Left lung (tissue), 4 donors: ENCODE measurements at regions not wholly inside any gene's neighbourhood (a gene's known extent, or its start where the extent isn't known, plus 50 kb on each side); places are given as distances from the start of the nearest gene placed in this dataset.

Experiments
- ATAC-seq: fragments of 200-7000 bp; cut with Tn5 transposase; one replicate; pipeline ENCODE4 v1.9.1; 2020; ENCODE audit warnings: moderate library complexity
- DNase-seq, 4 donors: peaks; one replicate each; pipeline ENCODE4 v3.0.0-alpha.2; 2013 to 2020
- H3K27ac ChIP-seq, 2 donors: fragments of 200-600 bp; sonication (generic) in 1 of 2; one replicate each; pipeline versions ENCODE4 v1.5.0 to v1.8.0; 2020 to 2021
- H3K27me3 ChIP-seq, 2 donors: fragments of 200-600 bp; sonication (generic) in 1 of 2; one replicate each; pipeline versions ENCODE4 v1.5.0 to v1.8.0; 2020 to 2021
- H3K36me3 ChIP-seq, 2 donors: fragments of 200-600 bp; sonication (generic) in 1 of 2; one replicate each; pipeline versions ENCODE4 v1.5.0 to v1.8.0; 2020 to 2021
- H3K4me1 ChIP-seq, 2 donors: fragments of 200-600 bp; one replicate each; pipeline ENCODE4 v1.8.0; 2021
- H3K4me3 ChIP-seq, 2 donors: fragments of 200-600 bp; sonication (generic) in 1 of 2; one replicate each; pipeline versions ENCODE4 v1.5.0 to v1.8.0; 2020 to 2021; ENCODE audit warnings: mild to moderate bottlenecking in 1 of 2
- H3K9me3 ChIP-seq, 2 donors: fragments of 200-600 bp; sonication (generic) in 1 of 2; one replicate each; pipeline versions ENCODE4 v1.5.0 to v1.8.0; 2020 to 2021
- intact Hi-C, 2 donors: fragments of 100-400 bp; cut with DNase I; formaldehyde crosslinking; loops; one replicate each; pipeline versions ENCODE4 v1.11.2 to v1.14.2; 2022
- TF ChIP-seq, protein P1 (sequence below), 2 donors: fragments of 200-600 bp; sonication (generic) in 1 of 2; IDR thresholded peaks; one replicate each; pipeline versions ENCODE4 v1.5.0 to v1.8.0; 2021; ENCODE audit warnings: antibody characterized with exemption in 2 of 2
- donor health status: DM: no; HTN: yes; CAD: no.
- donor health status: DM: no; HTN: no; CAD: no.

DNA sequence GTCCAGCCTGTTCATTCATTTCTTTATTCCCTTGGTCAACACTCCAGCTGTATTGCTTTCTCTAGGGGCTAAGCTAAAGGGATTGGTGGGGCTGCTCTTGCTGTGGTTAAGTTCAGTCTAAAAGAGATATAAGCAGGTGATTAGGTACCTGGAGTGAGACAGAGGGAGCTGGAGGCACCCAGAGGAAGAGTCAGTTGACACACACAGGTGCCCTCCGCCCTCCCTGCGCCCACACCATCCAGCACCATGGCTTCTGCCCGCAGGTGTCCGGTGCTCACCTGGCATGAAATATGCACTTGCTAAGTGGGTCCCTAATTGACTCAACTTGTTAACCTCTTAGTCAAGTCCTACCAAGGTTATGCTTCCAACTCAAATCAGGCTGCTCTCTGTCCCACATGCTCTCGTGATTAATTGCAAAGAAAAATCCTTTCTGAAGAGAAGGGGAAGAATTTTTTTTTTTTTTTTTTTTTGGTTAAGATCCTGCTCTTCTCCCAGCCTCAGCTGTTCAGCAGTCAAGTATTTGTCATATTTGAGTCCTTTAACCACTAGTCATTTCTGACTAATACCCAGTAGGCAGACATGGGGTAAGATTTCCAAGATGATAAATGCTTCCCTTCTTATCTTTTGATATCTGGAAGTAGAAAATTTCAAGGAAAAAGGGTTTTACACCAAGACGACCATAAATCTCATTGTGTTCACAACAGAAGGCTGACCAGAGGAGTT lies 199.8 kb upstream of the WSCD1 start:
- H3K27ac ChIP-seq, result no peak overlapping the region
- intact Hi-C loops, result no loop called here
- TF ChIP-seq, protein P1, sequence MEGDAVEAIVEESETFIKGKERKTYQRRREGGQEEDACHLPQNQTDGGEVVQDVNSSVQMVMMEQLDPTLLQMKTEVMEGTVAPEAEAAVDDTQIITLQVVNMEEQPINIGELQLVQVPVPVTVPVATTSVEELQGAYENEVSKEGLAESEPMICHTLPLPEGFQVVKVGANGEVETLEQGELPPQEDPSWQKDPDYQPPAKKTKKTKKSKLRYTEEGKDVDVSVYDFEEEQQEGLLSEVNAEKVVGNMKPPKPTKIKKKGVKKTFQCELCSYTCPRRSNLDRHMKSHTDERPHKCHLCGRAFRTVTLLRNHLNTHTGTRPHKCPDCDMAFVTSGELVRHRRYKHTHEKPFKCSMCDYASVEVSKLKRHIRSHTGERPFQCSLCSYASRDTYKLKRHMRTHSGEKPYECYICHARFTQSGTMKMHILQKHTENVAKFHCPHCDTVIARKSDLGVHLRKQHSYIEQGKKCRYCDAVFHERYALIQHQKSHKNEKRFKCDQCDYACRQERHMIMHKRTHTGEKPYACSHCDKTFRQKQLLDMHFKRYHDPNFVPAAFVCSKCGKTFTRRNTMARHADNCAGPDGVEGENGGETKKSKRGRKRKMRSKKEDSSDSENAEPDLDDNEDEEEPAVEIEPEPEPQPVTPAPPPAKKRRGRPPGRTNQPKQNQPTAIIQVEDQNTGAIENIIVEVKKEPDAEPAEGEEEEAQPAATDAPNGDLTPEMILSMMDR (IDR thresholded peaks at IDR 0.05), result no peak
- no peaks in the 10 kb centered on the region for H3K9me3 ChIP-seq
- H3K36me3 ChIP-seq, result no peaks in the 10 kb centered on the region
- H3K27me3 ChIP-seq, result peaks cover 0 to 16% of the 10 kb centered on the region in 2 donors
- DNase-seq (no peak), ATAC-seq (no peak)
- H3K4me3 ChIP-seq, result no peak overlapping the region
- H3K4me1 ChIP-seq, result no peaks in the 10 kb centered on the region

DNA sequence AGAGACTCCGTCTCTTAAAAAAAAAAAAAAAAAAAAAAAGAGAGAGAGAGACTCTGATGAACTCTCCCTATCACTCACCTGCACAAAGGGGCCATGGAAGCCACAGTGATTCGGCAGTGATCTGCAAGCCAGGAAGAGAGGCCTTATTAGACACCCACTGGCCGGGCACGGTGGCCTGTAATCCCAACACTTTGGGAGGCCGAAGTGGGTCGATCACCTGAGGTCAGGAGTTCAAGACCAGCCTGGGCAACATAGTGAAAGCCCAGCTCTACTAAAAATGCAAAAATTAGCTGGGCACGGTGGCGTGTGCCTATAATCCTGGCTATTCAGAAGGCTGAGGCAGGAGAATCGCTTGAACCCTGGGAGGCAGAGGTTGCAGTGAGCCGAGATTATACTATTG lies 198.5 kb upstream of the WSCD1 start:
- H3K4me1 ChIP-seq, result no peaks in the 10 kb centered on the region
- no peak for ATAC-seq
- H3K9me3 ChIP-seq, result no peaks in the 10 kb centered on the region
- TF ChIP-seq, protein P1 (IDR thresholded peaks at IDR 0.05), result no peak
- H3K36me3 ChIP-seq, result no peaks in the 10 kb centered on the region
- H3K27me3 ChIP-seq, result peaks cover 0 to 23% of the 10 kb centered on the region in 2 donors
- no peak for DNase-seq
- intact Hi-C loops, result no loop called here
- no peak overlapping the region for H3K4me3 ChIP-seq
- no peak overlapping the region for H3K27ac ChIP-seq

DNA sequence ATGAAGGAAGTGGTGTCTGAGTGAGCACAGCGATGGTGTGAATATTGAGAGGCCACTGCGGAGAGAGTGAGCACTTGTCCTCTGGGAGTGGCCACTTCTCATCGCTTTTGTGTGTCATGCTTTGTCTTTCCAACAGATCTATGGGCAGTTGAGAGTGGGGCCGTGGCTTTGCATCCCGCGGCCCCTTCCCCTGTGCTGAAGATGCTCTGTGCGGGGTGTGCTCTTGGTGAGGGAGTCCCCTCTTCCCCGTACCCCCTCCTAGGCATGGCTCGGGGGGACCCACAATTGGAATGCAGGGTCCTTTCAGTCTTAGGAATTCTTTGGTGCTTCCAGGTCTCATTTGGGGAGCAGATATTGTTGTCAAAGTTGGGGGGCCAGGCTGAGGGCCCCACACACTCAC lies 197.3 kb upstream of the WSCD1 start:
- ATAC-seq (no peak), DNase-seq (no peak)
- no peak overlapping the region for H3K27ac ChIP-seq
- no peak overlapping the region for H3K4me3 ChIP-seq
- H3K27me3 ChIP-seq, result peaks cover 0 to 31% of the 10 kb centered on the region in 2 donors
- H3K36me3 ChIP-seq, result no peaks in the 10 kb centered on the region
- intact Hi-C loops, result no loop called here
- no peaks in the 10 kb centered on the region for H3K4me1 ChIP-seq
- no peaks in the 10 kb centered on the region for H3K9me3 ChIP-seq
- TF ChIP-seq, protein P1 (IDR thresholded peaks at IDR 0.05), result no peak

DNA sequence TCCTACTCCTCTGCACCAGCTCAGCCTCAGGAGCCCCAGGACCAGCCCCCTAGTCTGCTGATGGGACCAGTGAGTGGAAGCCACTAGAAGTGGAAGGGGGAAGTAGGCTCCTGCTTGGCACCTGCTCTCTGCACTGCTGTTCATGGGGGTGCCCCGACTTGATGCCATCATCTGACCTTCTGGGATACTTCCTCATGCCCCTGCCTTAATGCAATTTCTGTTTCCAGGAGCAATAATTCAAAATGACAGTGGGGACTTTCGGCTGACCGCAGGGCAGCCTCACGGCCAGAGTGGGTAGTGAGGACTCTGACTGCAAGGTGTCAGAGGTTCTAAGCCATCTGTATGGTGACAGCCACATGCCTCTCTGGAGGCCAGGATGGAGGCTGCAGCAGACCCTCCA lies 196.4 kb upstream of the WSCD1 start:
- Histone ChIP-seq H3K9me3 (no peaks in the 10 kb centered on the region), H3K36me3 (no peaks in the 10 kb centered on the region), H3K4me3 (no peak overlapping the region), H3K27me3 (peaks cover 0 to 31% of the 10 kb centered on the region in 2 donors), H3K4me1 (no peaks in the 10 kb centered on the region), H3K27ac (no peak overlapping the region)
- no peak for DNase-seq
- intact Hi-C loops, result no loop called here
- no peak for ATAC-seq
- TF ChIP-seq, protein P1 (IDR thresholded peaks at IDR 0.05), result no peak

DNA sequence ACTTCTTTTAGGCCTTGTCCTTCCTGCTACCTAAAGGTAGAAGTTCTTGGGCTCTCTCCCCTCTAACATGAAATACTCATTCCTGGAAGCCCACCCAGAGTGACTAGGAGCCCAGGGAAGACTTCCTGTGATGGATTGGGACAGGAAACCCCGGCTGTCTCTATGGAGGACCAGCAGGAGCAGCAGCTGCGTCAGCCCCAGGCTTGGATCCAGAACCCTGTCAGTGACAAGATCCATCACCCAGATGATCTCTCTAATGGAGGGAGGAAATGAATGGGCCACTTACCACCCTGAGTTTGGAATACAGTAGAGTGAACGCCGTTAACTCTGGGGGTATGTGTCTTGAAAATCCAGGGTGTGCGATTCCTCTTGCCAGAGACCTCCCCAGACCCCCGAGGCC lies 195.7 kb upstream of the WSCD1 start:
- no peak for ATAC-seq

More for the DNA sequence above, 195.7 kb upstream of the WSCD1 start:
- Histone ChIP-seq H3K4me3 (no peak overlapping the region), H3K27me3 (peaks cover 0 to 30% of the 10 kb centered on the region in 2 donors), H3K27ac (no peak overlapping the region), H3K36me3 (no peaks in the 10 kb centered on the region), H3K9me3 (no peaks in the 10 kb centered on the region), H3K4me1 (no peaks in the 10 kb centered on the region)
- peak in 2 of 4 donors; percentile 2 to 22 for DNase-seq
- intact Hi-C loops, result no loop called here
- TF ChIP-seq, protein P1 (IDR thresholded peaks at IDR 0.05), result no peak
